WTC11 (cell line): ENCODE measurements at regions not wholly inside any gene's neighbourhood (a gene's known extent, or its start where the extent isn't known, plus 50 kb on each side); places are given as distances from the start of the nearest gene placed in this dataset.

Experiments used
- ATAC-seq: fragments of 200-7000 bp; cut with Tn5 transposase; 2 replicates; pipeline ENCODE4 v1.10.0; 2021; ENCODE audit warnings: mild to moderate bottlenecking, moderate library complexity
- CTCF ChIA-PET: fragments of 300-600 bp; sonication (Branson Sonifier 250); formaldehyde crosslinking; loops from one replicate; lab custom pipeline; 2021; ENCODE audit warnings: antibody characterized with exemption; lab: Charles Lee
- POLR2A ChIA-PET: fragments of 350-600 bp; sonication (Branson Sonifier 250); formaldehyde crosslinking; loops from one replicate; lab custom pipeline; 2021; ENCODE audit warnings: antibody characterized with exemption; lab: Charles Lee
- DNase-seq: peaks from one replicate; pipeline ENCODE4 v3.0.0; 2021; ENCODE audit warnings: low spot score
- H3K27ac Mint-ChIP-seq: 2 replicates; pipeline ENCODE4 v1.8.0; 2021; ENCODE audit warnings: mixed read lengths
- H3K27me3 Mint-ChIP-seq: 2 replicates; pipeline ENCODE4 v1.8.0; 2021; ENCODE audit warnings: low read depth, mild to moderate bottlenecking, moderate library complexity, mixed read lengths
- H3K36me3 Mint-ChIP-seq: 2 replicates; pipeline ENCODE4 v1.8.0; 2021; ENCODE audit warnings: mixed read lengths
- H3K4me1 Mint-ChIP-seq: 2 replicates; pipeline ENCODE4 v1.8.0; 2022; ENCODE audit warnings: mixed read lengths
- H3K4me3 Mint-ChIP-seq: 2 replicates; pipeline ENCODE4 v1.8.0; 2021; ENCODE audit warnings: mild to moderate bottlenecking, moderate library complexity, mixed read lengths
- H3K9me3 Mint-ChIP-seq: 2 replicates; pipeline ENCODE4 v1.8.0; 2021; ENCODE audit warnings: mixed read lengths
- CBFB ChIP-seq: sonication (generic); formaldehyde crosslinking; IDR thresholded peaks from 2 replicates; pipeline ENCODE4 v1.8.1; 2022; ENCODE audit warnings: mild to moderate bottlenecking, low read depth, missing genetic modification reagents
- CDX4 ChIP-seq: fragments of 250-450 bp; sonication (Bioruptor Pico); IDR thresholded peaks from 2 replicates; pipeline ENCODE4 v1.9.0; 2021; ENCODE audit warnings: moderate library complexity, mild to moderate bottlenecking, inconsistent platforms, borderline replicate concordance
- CREB1 ChIP-seq: sonication (generic); formaldehyde crosslinking; IDR thresholded peaks from 2 replicates; pipeline ENCODE4 v1.8.0; 2023; ENCODE audit warnings: mild to moderate bottlenecking, missing genetic modification reagents
- CREM ChIP-seq: sonication (generic); formaldehyde crosslinking; IDR thresholded peaks from 2 replicates; pipeline ENCODE4 v1.8.1; 2022; ENCODE audit warnings: mild to moderate bottlenecking, missing genetic modification reagents, moderate library complexity
- EMX1 ChIP-seq: fragments of 250-450 bp; sonication (Bioruptor Pico); IDR thresholded peaks from 2 replicates; pipeline ENCODE4 v1.8.0; 2021; ENCODE audit warnings: mild to moderate bottlenecking
- ESRRA ChIP-seq: sonication (generic); formaldehyde crosslinking; IDR thresholded peaks from 2 replicates; pipeline ENCODE4 v1.8.1; 2022; ENCODE audit warnings: mild to moderate bottlenecking, missing genetic modification reagents, borderline replicate concordance
- FOXP1 ChIP-seq: sonication (generic); formaldehyde crosslinking; IDR thresholded peaks from 2 replicates; pipeline ENCODE4 v1.8.0; 2022; ENCODE audit warnings: missing genetic modification reagents, mild to moderate bottlenecking, moderate library complexity, borderline replicate concordance
- GRHL2 ChIP-seq: fragments of 250-450 bp; sonication (Bioruptor Pico); IDR thresholded peaks from 2 replicates; pipeline ENCODE4 v1.8.0; 2022; ENCODE audit warnings: mild to moderate bottlenecking, moderate library complexity; ENCODE audit not compliant: insufficient replicate concordance, severe bottlenecking
- IRF2 ChIP-seq: sonication (generic); formaldehyde crosslinking; IDR thresholded peaks from 2 replicates; pipeline ENCODE4 v1.8.0; 2022; ENCODE audit warnings: low read depth, missing genetic modification reagents, borderline replicate concordance
- KAT7 ChIP-seq: sonication (generic); formaldehyde crosslinking; IDR thresholded peaks from 2 replicates; pipeline ENCODE4 v1.8.1; 2023; ENCODE audit warnings: missing genetic modification reagents, mild to moderate bottlenecking, borderline replicate concordance
- MXD4 ChIP-seq: fragments of 250-450 bp; sonication (Bioruptor Pico); IDR thresholded peaks from 2 replicates; pipeline ENCODE4 v1.8.0; 2021; ENCODE audit warnings: mild to moderate bottlenecking, moderate library complexity, borderline replicate concordance
- MYBL2 ChIP-seq: sonication (generic); formaldehyde crosslinking; IDR thresholded peaks from 2 replicates; pipeline ENCODE4 v1.8.1; 2023; ENCODE audit warnings: mild to moderate bottlenecking, moderate library complexity, missing genetic modification reagents
- NFYB ChIP-seq: sonication (generic); formaldehyde crosslinking; conservative IDR thresholded peaks from 2 replicates; pipeline ENCODE4 v1.8.0; 2022; ENCODE audit warnings: low read depth, missing genetic modification reagents
- OVOL2 ChIP-seq: fragments of 250-450 bp; sonication (Bioruptor Pico); IDR thresholded peaks from 2 replicates; pipeline ENCODE4 v1.9.0; 2021; ENCODE audit warnings: mild to moderate bottlenecking, borderline replicate concordance
- PRDM15 ChIP-seq: sonication (generic); formaldehyde crosslinking; IDR thresholded peaks from 2 replicates; pipeline ENCODE4 v1.8.0; 2022; ENCODE audit warnings: missing genetic modification reagents
- RELA ChIP-seq: sonication (generic); formaldehyde crosslinking; IDR thresholded peaks from 2 replicates; pipeline ENCODE4 v1.8.1; 2022; ENCODE audit warnings: missing genetic modification reagents, mild to moderate bottlenecking, borderline replicate concordance
- SMAD4 ChIP-seq: sonication (generic); formaldehyde crosslinking; IDR thresholded peaks from 2 replicates; pipeline ENCODE4 v1.8.0; 2022; ENCODE audit warnings: mild to moderate bottlenecking, missing genetic modification reagents
- SOX15 ChIP-seq: fragments of 250-450 bp; sonication (Bioruptor Pico); IDR thresholded peaks from 2 replicates; pipeline ENCODE4 v1.9.0; 2021; ENCODE audit warnings: mild to moderate bottlenecking
- TEAD4 ChIP-seq: sonication (generic); formaldehyde crosslinking; IDR thresholded peaks from 2 replicates; pipeline ENCODE4 v1.8.0; 2022; ENCODE audit warnings: mild to moderate bottlenecking, missing genetic modification reagents
- USF2 ChIP-seq: sonication (generic); formaldehyde crosslinking; IDR thresholded peaks from 2 replicates; pipeline ENCODE4 v1.8.1; 2023; ENCODE audit warnings: mild to moderate bottlenecking, missing genetic modification reagents, moderate library complexity
- ZNF263 ChIP-seq: sonication (generic); formaldehyde crosslinking; IDR thresholded peaks from 2 replicates; pipeline ENCODE4 v1.8.1; 2022; ENCODE audit warnings: low read depth, mild to moderate bottlenecking, moderate library complexity, missing genetic modification reagents
- ZNF317 ChIP-seq: sonication (generic); formaldehyde crosslinking; IDR thresholded peaks from 2 replicates; pipeline ENCODE4 v1.8.1; 2023; ENCODE audit warnings: low read depth, mild to moderate bottlenecking, moderate library complexity, missing genetic modification reagents, borderline replicate concordance
- TF ChIP-seq, protein P1 (sequence below): fragments of 250-450 bp; sonication (Bioruptor Pico); IDR thresholded peaks from 2 replicates; pipeline ENCODE4 v1.9.0; 2021; ENCODE audit warnings: mild to moderate bottlenecking

GRCh38 chr4:33566649-33567048 lies 2677.7 kb downstream of the ARAP2 start:
- no peak for TF ChIP-seq MYBL2 (CRISPR knock-in tag)
- TF ChIP-seq PRDM15 (CRISPR knock-in tag), result no peak
- no peak for TF ChIP-seq ZNF317 (CRISPR knock-in tag)
- TF ChIP-seq CBFB (CRISPR knock-in tag), result no peak
- no peak for TF ChIP-seq OVOL2 (CRISPR knock-in tag)
- TF ChIP-seq CREB1 (CRISPR knock-in tag), result no peak
- TF ChIP-seq IRF2 (CRISPR knock-in tag), result no peak
- no peak for TF ChIP-seq USF2
- no peak for TF ChIP-seq SMAD4
- no peak for TF ChIP-seq ESRRA (CRISPR knock-in tag)
- no peak for TF ChIP-seq MXD4 (CRISPR knock-in tag)
- TF ChIP-seq CREM (CRISPR knock-in tag), result no peak
- no peak for TF ChIP-seq NFYB
- TF ChIP-seq CDX4 (CRISPR knock-in tag), result no peak
- no peak for TF ChIP-seq RELA (CRISPR knock-in tag)
- TF ChIP-seq, protein P1, sequence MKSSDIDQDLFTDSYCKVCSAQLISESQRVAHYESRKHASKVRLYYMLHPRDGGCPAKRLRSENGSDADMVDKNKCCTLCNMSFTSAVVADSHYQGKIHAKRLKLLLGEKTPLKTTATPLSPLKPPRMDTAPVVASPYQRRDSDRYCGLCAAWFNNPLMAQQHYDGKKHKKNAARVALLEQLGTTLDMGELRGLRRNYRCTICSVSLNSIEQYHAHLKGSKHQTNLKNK, result no peak
- no peak for TF ChIP-seq ZNF263
- TF ChIP-seq EMX1 (CRISPR knock-in tag), result no peak
- TF ChIP-seq TEAD4 (CRISPR knock-in tag), result no peak
- Mint-ChIP-seq H3K27ac (no peak overlapping the region), H3K27me3 (no peaks in the 10 kb centered on the region), H3K9me3 (no peaks in the 10 kb centered on the region), H3K4me1 (no peaks in the 10 kb centered on the region), H3K4me3 (no peak overlapping the region), H3K36me3 (no peaks in the 10 kb centered on the region)
- POLR2A ChIA-PET, result no interaction called here
- CTCF ChIA-PET, result no interaction called here
- DNase-seq (no peak), ATAC-seq (no peak)

DNA sequence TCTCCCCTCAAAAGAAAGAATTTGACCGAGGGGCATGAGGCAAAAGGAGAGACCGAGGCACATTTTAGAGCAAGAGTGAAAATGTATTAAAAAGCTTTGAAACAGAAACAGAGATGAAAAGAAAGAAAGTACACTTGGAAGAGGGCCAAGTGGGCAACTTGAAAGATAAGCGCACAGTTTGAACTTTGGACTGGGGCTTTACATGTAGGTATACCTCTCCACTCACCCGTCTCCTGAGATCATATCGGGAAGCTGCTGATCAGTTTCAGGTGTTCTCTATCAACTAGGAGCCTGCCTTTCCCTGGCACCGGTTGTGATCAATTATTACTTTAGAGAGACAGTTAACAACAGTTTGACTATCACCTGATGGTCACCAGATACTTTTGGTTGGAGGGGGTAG lies 2666.5 kb downstream of the ARAP2 start:
- Mint-ChIP-seq H3K4me3 (no peak overlapping the region), H3K9me3 (peaks cover 29% of the 10 kb centered on the region), H3K4me1 (no peaks in the 10 kb centered on the region), H3K36me3 (no peaks in the 10 kb centered on the region), H3K27ac (no peak overlapping the region), H3K27me3 (no peaks in the 10 kb centered on the region)
- no peak for TF ChIP-seq SOX15
- TF ChIP-seq FOXP1 (CRISPR knock-in tag), result no peak
- TF ChIP-seq KAT7 (CRISPR knock-in tag), result no peak
- TF ChIP-seq CBFB (CRISPR knock-in tag), result no peak
- no peak for TF ChIP-seq GRHL2 (CRISPR knock-in tag)
- DNase-seq (no peak), ATAC-seq (no peak)
- POLR2A ChIA-PET, result no interaction called here
- CTCF ChIA-PET, result no interaction called here
